Testis (tissue), 2 donors: ENCODE measurements at regions not wholly inside any gene's neighbourhood (a gene's known extent, or its start where the extent isn't known, plus 50 kb on each side); places are given as distances from the start of the nearest gene placed in this dataset.

Source experiments
- CTCF ChIP-seq, 3 experiments: fragments of 450-650 bp in 2 of 3; fragments of 200-600 bp in 1 of 3; sonication (generic) in 1 of 3; IDR thresholded peaks; one replicate each; pipeline ENCODE4 v1.5.1; 2016 to 2019; ENCODE audit warnings: antibody characterized with exemption in 3 of 3, mild to moderate bottlenecking in 2 of 3, moderate library complexity in 1 of 3
- POLR2A ChIP-seq: fragments of 450-650 bp; IDR thresholded peaks from one replicate; pipeline ENCODE4 v1.6.1; 2017; ENCODE audit warnings: antibody characterized with exemption, mild to moderate bottlenecking, moderate library complexity

GRCh38 chr14:104290058-104290667, 151.8 kb downstream of the KIF26A start:
- TF ChIP-seq CTCF (IDR thresholded peaks at IDR 0.05) (no peak), POLR2A (no peak)
